ENCODE measurements at regions not wholly inside any gene's neighbourhood (a gene's known extent, or its start where the extent isn't known, plus 50 kb on each side); places are given as distances from the start of the nearest gene placed in this dataset.

GRCh38 chr12:67137256-67137655 lies 131.9 kb upstream of the CAND1 start:
- TF ChIP-seq CTCF (IDR thresholded peaks at IDR 0.05) (no peak), POLR2AphosphoS5 (IDR thresholded peaks at IDR 0.05) (no peak), POLR2A (IDR thresholded peaks at IDR 0.05) (no peak)

Data from transverse colon (tissue), 4 donors.